ENCODE measurements at regions not wholly inside any gene's neighbourhood (a gene's known extent, or its start where the extent isn't known, plus 50 kb on each side); places are given as distances from the start of the nearest gene placed in this dataset.
A peak's percentile ranks its signal among the peaks of the same experiment; 100 is the strongest.

DNA sequence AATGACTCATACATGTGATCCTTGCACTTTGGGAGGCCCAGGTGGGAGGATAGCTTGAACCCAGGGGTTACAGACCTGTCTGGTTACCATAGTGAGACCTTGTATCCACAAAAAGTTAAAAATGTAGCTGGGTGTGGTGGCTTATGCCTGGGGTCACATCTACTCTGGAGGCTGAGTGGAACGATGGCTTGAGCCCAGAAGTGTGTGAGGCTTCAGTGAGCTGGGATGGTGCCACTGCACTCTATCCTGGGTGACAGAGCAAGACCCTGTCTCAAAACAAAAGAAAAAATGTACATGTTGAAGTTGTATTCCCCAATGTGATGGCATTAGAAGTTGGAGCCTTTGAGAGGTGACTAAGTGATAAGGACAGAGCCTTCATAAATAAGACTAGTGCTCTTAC lies 409.4 kb upstream of the PABPC4L start:
- TF ChIP-seq, protein P1, sequence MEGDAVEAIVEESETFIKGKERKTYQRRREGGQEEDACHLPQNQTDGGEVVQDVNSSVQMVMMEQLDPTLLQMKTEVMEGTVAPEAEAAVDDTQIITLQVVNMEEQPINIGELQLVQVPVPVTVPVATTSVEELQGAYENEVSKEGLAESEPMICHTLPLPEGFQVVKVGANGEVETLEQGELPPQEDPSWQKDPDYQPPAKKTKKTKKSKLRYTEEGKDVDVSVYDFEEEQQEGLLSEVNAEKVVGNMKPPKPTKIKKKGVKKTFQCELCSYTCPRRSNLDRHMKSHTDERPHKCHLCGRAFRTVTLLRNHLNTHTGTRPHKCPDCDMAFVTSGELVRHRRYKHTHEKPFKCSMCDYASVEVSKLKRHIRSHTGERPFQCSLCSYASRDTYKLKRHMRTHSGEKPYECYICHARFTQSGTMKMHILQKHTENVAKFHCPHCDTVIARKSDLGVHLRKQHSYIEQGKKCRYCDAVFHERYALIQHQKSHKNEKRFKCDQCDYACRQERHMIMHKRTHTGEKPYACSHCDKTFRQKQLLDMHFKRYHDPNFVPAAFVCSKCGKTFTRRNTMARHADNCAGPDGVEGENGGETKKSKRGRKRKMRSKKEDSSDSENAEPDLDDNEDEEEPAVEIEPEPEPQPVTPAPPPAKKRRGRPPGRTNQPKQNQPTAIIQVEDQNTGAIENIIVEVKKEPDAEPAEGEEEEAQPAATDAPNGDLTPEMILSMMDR (IDR thresholded peaks at IDR 0.05): no peak
- H3K27me3 Mint-ChIP-seq: no peaks in the 10 kb centered on the region
- intact Hi-C loops (cut with micrococcal nuclease): no loop called here
- ChIA-PET POLR2A (no interaction called here), CTCF (no interaction called here)
- ATAC-seq (no peak), DNase-seq (no peak)
- no peaks in the 10 kb centered on the region for H3K4me1 Mint-ChIP-seq (ENCODE audit: low read depth)
- no peaks in the 10 kb centered on the region for H3K36me3 Mint-ChIP-seq (ENCODE audit: low read depth)
- H3K4me3 Mint-ChIP-seq: no peak overlapping the region
- peaks cover 3% of the 10 kb centered on the region for H3K9me3 Mint-ChIP-seq
- no peak overlapping the region for H3K27ac Mint-ChIP-seq

DNA sequence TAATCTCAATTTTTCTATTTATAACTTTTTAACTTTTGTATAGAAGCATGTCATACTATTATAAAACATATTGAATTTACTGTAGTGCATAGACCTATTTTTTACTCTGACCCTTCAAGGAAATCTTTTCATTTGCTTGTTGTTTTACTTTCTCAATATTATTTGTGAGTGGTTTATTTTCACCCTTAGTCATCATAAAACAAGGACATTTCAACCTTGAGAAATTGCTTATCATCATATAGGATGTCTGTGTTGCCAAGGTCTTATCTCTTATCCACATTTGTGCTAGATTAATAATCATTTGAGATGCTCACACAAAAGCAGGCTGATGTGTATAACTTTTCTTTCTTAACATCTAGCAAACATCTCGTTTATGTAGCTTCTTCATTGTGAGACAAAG lies 408.6 kb upstream of the PABPC4L start:
- Mint-ChIP-seq H3K27ac (no peak overlapping the region), H3K27me3 (no peaks in the 10 kb centered on the region), H3K9me3 (peaks cover 2% of the 10 kb centered on the region), H3K4me3 (no peak overlapping the region), H3K36me3 (ENCODE audit: low read depth) (no peaks in the 10 kb centered on the region), H3K4me1 (ENCODE audit: low read depth) (no peaks in the 10 kb centered on the region)
- ChIA-PET POLR2A (no interaction called here), CTCF (no interaction called here)
- intact Hi-C loops (cut with micrococcal nuclease): no loop called here
- TF ChIP-seq, protein P1 (IDR thresholded peaks at IDR 0.05): no peak
- DNase-seq: no peak
- ATAC-seq: no peak

DNA sequence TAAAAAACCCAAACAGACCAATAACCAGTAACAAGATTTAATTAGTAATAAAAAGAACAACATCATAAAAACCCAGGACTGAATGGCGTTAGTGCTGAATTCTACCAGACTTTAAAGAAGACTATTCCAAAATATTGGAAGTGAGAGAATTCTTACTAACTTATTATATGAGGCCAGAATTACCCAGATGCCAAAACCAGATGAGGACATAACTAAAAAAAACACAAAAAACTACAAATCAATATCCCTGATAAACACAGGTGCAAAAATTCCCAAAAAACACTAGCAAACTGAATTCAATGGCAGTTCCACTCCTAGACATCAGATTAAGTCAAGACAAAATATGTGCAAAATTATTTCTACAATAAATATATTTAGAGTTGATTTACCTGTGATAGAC lies 400.1 kb upstream of the PABPC4L start:
- ChIA-PET CTCF (no interaction called here), POLR2A (no interaction called here)
- DNase-seq (no peak), ATAC-seq (no peak)
- no peak overlapping the region for H3K27ac Mint-ChIP-seq
- TF ChIP-seq, protein P1 (IDR thresholded peaks at IDR 0.05): no peak
- H3K27me3 Mint-ChIP-seq: no peaks in the 10 kb centered on the region
- peaks cover 8% of the 10 kb centered on the region for H3K9me3 Mint-ChIP-seq
- no peaks in the 10 kb centered on the region for H3K4me1 Mint-ChIP-seq (ENCODE audit: low read depth)
- H3K4me3 Mint-ChIP-seq: no peak overlapping the region
- intact Hi-C loops (cut with micrococcal nuclease): no loop called here
- no peaks in the 10 kb centered on the region for H3K36me3 Mint-ChIP-seq (ENCODE audit: low read depth)

DNA sequence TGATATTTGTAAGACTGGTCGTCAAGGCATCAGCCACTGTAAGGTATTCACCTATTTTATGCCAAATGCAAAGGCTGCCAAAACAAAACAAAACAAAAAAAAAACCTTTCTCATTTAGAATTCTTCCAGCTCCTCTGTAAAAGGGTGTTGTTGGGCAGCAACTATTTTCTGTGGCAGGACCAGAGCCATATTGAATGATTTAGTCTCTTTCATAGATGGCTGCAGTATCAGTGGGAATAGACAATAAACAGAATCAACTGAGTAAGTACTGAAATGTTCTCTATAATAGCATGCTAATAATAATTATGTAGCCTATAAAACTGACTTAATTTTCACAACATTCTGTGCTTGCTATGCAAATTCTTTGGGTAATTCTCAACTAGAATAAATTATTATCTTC lies 389.7 kb upstream of the PABPC4L start:
- H3K36me3 Mint-ChIP-seq (ENCODE audit: low read depth): no peaks in the 10 kb centered on the region
- no peak for ATAC-seq
- intact Hi-C loops (cut with micrococcal nuclease): no loop called here
- TF ChIP-seq, protein P1 (IDR thresholded peaks at IDR 0.05): no peak
- H3K4me3 Mint-ChIP-seq: no peak overlapping the region
- ChIA-PET POLR2A (no interaction called here), CTCF (no interaction called here)
- H3K27ac Mint-ChIP-seq: no peak overlapping the region
- peaks cover 2% of the 10 kb centered on the region for H3K9me3 Mint-ChIP-seq
- H3K27me3 Mint-ChIP-seq: no peaks in the 10 kb centered on the region
- no peaks in the 10 kb centered on the region for H3K4me1 Mint-ChIP-seq (ENCODE audit: low read depth)
- no peak for DNase-seq

DNA sequence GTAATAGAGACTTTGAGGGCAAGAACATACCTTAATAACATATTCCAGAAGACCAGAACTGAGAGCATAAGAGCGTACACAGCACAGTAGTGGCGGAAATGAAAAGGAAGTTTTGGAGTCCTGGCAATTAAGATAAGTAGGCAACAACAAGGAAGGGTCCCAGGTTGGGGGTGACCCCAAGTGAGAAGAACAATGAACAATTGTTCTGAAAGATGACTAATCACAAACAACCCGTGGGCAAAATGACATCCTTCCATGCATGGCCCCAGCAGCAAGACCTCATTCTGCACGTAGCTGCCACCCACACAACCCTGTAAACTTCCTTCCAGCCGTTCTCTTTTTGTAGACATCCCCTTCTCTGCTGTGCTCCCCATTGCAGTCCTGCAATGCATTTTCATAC lies 384.4 kb upstream of the PABPC4L start:
- ChIA-PET POLR2A (no interaction called here), CTCF (no interaction called here)
- H3K36me3 Mint-ChIP-seq (ENCODE audit: low read depth): no peaks in the 10 kb centered on the region
- TF ChIP-seq, protein P1 (IDR thresholded peaks at IDR 0.05): no peak
- intact Hi-C loops (cut with micrococcal nuclease): no loop called here
- no peak overlapping the region for H3K4me3 Mint-ChIP-seq
- ATAC-seq (no peak), DNase-seq (peak; percentile 16)
- peaks cover 15% of the 10 kb centered on the region for H3K9me3 Mint-ChIP-seq
- H3K27ac Mint-ChIP-seq: no peak overlapping the region
- no peaks in the 10 kb centered on the region for H3K4me1 Mint-ChIP-seq (ENCODE audit: low read depth)
- H3K27me3 Mint-ChIP-seq: no peaks in the 10 kb centered on the region

Data from activated CD8-positive, alpha-beta T cell treated with anti-CD3 and anti-CD28 coated beads for 36 hours (primary cell).